Thyroid gland (tissue), 4 donors: ENCODE measurements at regions not wholly inside any gene's neighbourhood (a gene's known extent, or its start where the extent isn't known, plus 50 kb on each side); places are given as distances from the start of the nearest gene placed in this dataset.

ENCODE experiments used
- CTCF ChIP-seq, 6 experiments: fragments of 200-600 bp in 3 of 6; fragments of 450-650 bp in 3 of 6; sonication (generic) in 3 of 6; IDR thresholded peaks; one replicate each; pipeline ENCODE4 v1.5.1; 2016 to 2019; ENCODE audit warnings: antibody characterized with exemption in 6 of 6, mild to moderate bottlenecking in 2 of 6, inconsistent platforms in 1 of 6, moderate library complexity in 1 of 6
- POLR2A ChIP-seq, 2 donors: fragments of 450-650 bp; IDR thresholded peaks; one replicate each; pipeline ENCODE4 v1.6.1; 2017; ENCODE audit warnings: antibody characterized with exemption in 2 of 2, mild to moderate bottlenecking in 2 of 2, moderate library complexity in 1 of 2

GRCh38 chr20:56730003-56730402 lies 100.9 kb downstream of the TFAP2C start:
- TF ChIP-seq POLR2A (IDR thresholded peaks at IDR 0.05) (no peak), CTCF (IDR thresholded peaks at IDR 0.05) (no peak)
